Liver (tissue), 3 donors: ENCODE measurements at regions not wholly inside any gene's neighbourhood (a gene's known extent, or its start where the extent isn't known, plus 50 kb on each side); places are given as distances from the start of the nearest gene placed in this dataset.

ENCODE experiments used
- RAD21 ChIP-seq, 2 donors: IDR thresholded peaks; 2 replicates each; pipeline ENCODE4 v1.6.1; 2016; ENCODE audit warnings: antibody characterized with exemption in 2 of 2, mild to moderate bottlenecking in 2 of 2
- TF ChIP-seq, protein P1 (sequence below): fragments of 150-350 bp; IDR thresholded peaks from 2 replicates; pipeline ENCODE4 v1.5.1; 2017; ENCODE audit warnings: improper control_type of control experiment, low read depth, low read length; ENCODE audit not compliant: missing input control
- donor health status: healthy.
- donor health status: healthy.

DNA sequence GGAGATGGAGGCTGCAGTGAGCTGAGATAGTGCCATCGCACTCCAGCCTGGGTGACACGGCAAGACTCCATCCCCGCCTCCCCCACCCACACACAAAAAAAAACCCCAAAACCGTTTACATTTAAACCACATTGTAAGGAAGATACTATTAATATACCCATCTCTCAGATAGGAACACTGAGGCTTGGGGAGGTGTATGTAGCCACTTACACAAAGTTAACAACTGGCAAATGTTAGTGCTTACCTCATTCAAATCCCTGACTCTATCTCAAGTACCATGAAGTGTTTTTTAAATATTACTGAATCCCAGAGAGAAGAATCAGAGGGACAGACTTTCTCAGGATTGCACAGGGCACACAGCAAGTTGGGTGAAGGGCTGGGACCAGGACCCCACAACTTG is 164.5 kb downstream of the MIAT start:
- no peak for TF ChIP-seq RAD21 (IDR thresholded peaks at IDR 0.05)
- TF ChIP-seq, protein P1, sequence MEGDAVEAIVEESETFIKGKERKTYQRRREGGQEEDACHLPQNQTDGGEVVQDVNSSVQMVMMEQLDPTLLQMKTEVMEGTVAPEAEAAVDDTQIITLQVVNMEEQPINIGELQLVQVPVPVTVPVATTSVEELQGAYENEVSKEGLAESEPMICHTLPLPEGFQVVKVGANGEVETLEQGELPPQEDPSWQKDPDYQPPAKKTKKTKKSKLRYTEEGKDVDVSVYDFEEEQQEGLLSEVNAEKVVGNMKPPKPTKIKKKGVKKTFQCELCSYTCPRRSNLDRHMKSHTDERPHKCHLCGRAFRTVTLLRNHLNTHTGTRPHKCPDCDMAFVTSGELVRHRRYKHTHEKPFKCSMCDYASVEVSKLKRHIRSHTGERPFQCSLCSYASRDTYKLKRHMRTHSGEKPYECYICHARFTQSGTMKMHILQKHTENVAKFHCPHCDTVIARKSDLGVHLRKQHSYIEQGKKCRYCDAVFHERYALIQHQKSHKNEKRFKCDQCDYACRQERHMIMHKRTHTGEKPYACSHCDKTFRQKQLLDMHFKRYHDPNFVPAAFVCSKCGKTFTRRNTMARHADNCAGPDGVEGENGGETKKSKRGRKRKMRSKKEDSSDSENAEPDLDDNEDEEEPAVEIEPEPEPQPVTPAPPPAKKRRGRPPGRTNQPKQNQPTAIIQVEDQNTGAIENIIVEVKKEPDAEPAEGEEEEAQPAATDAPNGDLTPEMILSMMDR = no peak
